AG10803 (cell line): ENCODE measurements at regions not wholly inside any gene's neighbourhood (a gene's known extent, or its start where the extent isn't known, plus 50 kb on each side); places are given as distances from the start of the nearest gene placed in this dataset.

Experiments used
- DNase-seq: peaks from one replicate; pipeline ENCODE4 v3.0.0; 2010; ENCODE audit warnings: low read depth
- H3K4me3 ChIP-seq: 2 replicates; pipeline ENCODE4 v1.5.1; 2011; ENCODE audit warnings: mild to moderate bottlenecking, low read length, control low read depth
- TF ChIP-seq, protein P1 (sequence below): conservative IDR thresholded peaks from 2 replicates; pipeline ENCODE4 v1.5.1; 2011; ENCODE audit warnings: mild to moderate bottlenecking, low read length, control low read depth, inconsistent platforms

- no peak for DNase-seq
- no peak overlapping the region for H3K4me3 ChIP-seq
- TF ChIP-seq, protein P1, sequence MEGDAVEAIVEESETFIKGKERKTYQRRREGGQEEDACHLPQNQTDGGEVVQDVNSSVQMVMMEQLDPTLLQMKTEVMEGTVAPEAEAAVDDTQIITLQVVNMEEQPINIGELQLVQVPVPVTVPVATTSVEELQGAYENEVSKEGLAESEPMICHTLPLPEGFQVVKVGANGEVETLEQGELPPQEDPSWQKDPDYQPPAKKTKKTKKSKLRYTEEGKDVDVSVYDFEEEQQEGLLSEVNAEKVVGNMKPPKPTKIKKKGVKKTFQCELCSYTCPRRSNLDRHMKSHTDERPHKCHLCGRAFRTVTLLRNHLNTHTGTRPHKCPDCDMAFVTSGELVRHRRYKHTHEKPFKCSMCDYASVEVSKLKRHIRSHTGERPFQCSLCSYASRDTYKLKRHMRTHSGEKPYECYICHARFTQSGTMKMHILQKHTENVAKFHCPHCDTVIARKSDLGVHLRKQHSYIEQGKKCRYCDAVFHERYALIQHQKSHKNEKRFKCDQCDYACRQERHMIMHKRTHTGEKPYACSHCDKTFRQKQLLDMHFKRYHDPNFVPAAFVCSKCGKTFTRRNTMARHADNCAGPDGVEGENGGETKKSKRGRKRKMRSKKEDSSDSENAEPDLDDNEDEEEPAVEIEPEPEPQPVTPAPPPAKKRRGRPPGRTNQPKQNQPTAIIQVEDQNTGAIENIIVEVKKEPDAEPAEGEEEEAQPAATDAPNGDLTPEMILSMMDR = no peak
These were observed 380.4 kb upstream of the MIS18BP1 start for GRCh38 chr14:45633220-45633984.

GRCh38 chr14:45621731-45622130 lies 368.7 kb upstream of the MIS18BP1 start:
- TF ChIP-seq, protein P1 = no peak
- no peak overlapping the region for H3K4me3 ChIP-seq
- DNase-seq = no peak

DNA sequence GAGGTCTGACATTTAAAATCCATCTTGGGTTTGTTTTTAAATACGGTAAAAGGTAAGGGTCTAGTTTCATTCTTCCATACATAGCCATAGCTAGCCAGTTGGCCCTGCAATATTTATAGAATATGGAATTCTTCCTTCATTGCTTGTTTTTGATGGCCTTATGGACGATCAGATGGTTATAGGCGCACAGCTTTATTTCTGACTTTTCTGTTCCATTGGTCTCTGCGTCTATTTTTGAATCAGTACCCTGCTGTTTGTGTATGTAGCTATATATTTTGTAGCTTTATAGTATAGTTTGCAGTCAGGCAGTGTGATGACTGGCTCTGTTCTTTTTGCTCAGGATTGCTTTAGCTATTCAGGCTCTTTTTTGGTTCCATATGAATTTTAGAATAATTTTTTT lies 366.8 kb upstream of the MIS18BP1 start:
- no peak for DNase-seq
- H3K4me3 ChIP-seq = no peak overlapping the region
- TF ChIP-seq, protein P1 = no peak

DNA sequence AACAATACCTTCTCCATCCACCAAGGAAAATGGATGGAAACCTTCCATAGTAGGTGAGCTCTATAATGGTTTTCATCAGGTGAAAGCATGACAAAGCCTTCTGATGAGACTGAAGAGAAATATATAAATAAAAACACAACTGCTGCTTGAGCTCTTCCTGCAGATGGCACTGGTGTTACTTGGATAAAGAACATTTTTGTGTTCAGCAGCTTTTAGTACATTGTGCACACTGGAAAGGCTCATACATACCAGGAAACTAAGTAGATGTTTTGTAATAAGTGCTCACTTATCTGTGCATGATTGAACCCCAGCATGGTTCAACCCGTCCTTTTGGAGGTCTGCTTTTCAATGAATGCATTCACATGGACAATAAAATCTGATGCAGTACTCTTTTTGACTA lies 357.3 kb upstream of the MIS18BP1 start:
- no peak overlapping the region for H3K4me3 ChIP-seq
- TF ChIP-seq, protein P1 = no peak
- no peak for DNase-seq

- TF ChIP-seq, protein P1 = no peak
- no peak overlapping the region for H3K4me3 ChIP-seq
- DNase-seq = no peak
These were observed 334.1 kb upstream of the MIS18BP1 start for GRCh38 chr14:45587142-45587541.

DNA sequence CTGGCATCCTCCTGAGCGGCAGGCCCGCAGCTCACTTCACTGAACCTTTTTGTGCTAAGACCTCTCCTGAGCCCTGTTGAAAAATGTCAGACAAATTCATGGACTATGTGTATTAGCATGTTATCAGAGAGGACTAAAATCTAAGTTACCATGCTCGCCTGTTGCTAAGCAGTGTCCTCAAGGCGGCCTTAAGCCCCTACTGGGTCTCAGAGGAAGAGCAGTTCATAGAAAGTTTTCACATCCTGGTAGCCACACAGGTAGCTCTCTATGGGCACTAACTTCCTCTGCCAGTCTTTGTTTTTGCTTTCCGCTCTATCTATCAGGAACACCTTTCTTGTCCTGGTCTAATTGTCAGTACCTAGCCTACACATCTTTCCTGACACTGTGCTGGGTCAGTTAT lies 306.6 kb upstream of the MIS18BP1 start:
- H3K4me3 ChIP-seq = no peak overlapping the region
- TF ChIP-seq, protein P1 = no peak
- DNase-seq = no peak

- no peak for DNase-seq
- no peak overlapping the region for H3K4me3 ChIP-seq
- TF ChIP-seq, protein P1 = no peak
These were observed 305.2 kb upstream of the MIS18BP1 start for GRCh38 chr14:45558183-45558582.
